MCF 10A (cell line): ENCODE measurements at regions not wholly inside any gene's neighbourhood (a gene's known extent, or its start where the extent isn't known, plus 50 kb on each side); places are given as distances from the start of the nearest gene placed in this dataset.

ENCODE experiments used
- BruUV-seq: library from RNA; stranded (reverse); fragments of 400-500 nt; replicated peaks from 2 replicates; lab custom pipeline; 2021; lab: Mats Ljungman, UMichigan
- CTCF ChIA-PET: fragments of 300-600 bp; sonication (Branson Sonifier 250); formaldehyde crosslinking; extraction: SDS; loops from one replicate; lab custom pipeline; 2021; ENCODE audit warnings: antibody characterized with exemption, inconsistent platforms; lab: Yijun Ruan, JAX
- POLR2A ChIA-PET: fragments of 300-600, 350-650 bp; sonication (Branson Sonifier 250); formaldehyde crosslinking; extraction: SDS; loops from one replicate; lab custom pipeline; 2020; ENCODE audit warnings: antibody characterized with exemption, inconsistent platforms; lab: Yijun Ruan, JAX
- DNase-seq: peaks from one replicate; pipeline ENCODE4 v3.0.0-alpha.2; 2018; ENCODE audit not compliant: unreplicated experiment
- H3K27ac Mint-ChIP-seq: one replicate; pipeline ENCODE4 v1.8.0; 2022; ENCODE audit warnings: mild to moderate bottlenecking, low read depth, mixed read lengths; ENCODE audit not compliant: unreplicated experiment
- H3K27me3 Mint-ChIP-seq: one replicate; pipeline ENCODE4 v1.8.0; 2022; ENCODE audit warnings: mixed read lengths; ENCODE audit not compliant: insufficient read depth, unreplicated experiment
- H3K36me3 Mint-ChIP-seq: one replicate; pipeline ENCODE4 v1.8.0; 2022; ENCODE audit warnings: mild to moderate bottlenecking, moderate library complexity, mixed read lengths; ENCODE audit not compliant: insufficient read depth, unreplicated experiment
- H3K4me1 Mint-ChIP-seq: one replicate; pipeline ENCODE4 v1.8.0; 2022; ENCODE audit warnings: mixed read lengths; ENCODE audit not compliant: insufficient read depth, unreplicated experiment
- H3K4me3 Mint-ChIP-seq: one replicate; pipeline ENCODE4 v1.8.0; 2022; ENCODE audit warnings: mild to moderate bottlenecking, moderate library complexity, mixed read lengths; ENCODE audit not compliant: unreplicated experiment
- H3K9me3 Mint-ChIP-seq: one replicate; pipeline ENCODE4 v1.8.0; 2022; ENCODE audit warnings: mixed read lengths; ENCODE audit not compliant: unreplicated experiment
- intact Hi-C: fragments of 100-400 bp; cut with micrococcal nuclease; formaldehyde crosslinking; loops from 2 replicates; pipeline ENCODE4 v1.14.1; 2022
- TF ChIP-seq, protein P1 (sequence below): fragments of 200-600 bp; IDR thresholded peaks from one replicate; pipeline ENCODE4 v1.8.0; 2022; ENCODE audit warnings: antibody characterized with exemption, mild to moderate bottlenecking; ENCODE audit not compliant: unreplicated experiment

DNA sequence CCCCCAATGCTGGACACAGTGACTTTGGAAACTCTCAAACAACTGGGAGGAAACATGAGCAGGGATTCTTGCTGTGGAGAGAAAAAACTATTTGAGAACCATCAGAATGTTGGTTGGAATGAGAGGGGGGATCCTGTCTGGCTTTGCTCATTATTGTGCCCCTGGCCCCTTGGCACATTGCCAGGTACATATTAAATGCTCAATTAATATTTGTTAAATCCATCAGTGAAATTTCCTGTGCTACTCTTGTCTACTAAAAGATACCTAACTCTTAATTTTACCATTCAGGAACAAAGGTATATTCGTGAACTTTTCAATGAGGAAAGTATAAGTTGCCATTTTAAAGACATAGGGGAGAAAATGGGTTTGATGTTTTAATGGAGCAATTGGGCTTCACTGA lies 329.4 kb downstream of the OTUD1 start:
- no peaks in the 10 kb centered on the region for H3K36me3 Mint-ChIP-seq
- no TSS peak for BruUV-seq
- TF ChIP-seq, protein P1, sequence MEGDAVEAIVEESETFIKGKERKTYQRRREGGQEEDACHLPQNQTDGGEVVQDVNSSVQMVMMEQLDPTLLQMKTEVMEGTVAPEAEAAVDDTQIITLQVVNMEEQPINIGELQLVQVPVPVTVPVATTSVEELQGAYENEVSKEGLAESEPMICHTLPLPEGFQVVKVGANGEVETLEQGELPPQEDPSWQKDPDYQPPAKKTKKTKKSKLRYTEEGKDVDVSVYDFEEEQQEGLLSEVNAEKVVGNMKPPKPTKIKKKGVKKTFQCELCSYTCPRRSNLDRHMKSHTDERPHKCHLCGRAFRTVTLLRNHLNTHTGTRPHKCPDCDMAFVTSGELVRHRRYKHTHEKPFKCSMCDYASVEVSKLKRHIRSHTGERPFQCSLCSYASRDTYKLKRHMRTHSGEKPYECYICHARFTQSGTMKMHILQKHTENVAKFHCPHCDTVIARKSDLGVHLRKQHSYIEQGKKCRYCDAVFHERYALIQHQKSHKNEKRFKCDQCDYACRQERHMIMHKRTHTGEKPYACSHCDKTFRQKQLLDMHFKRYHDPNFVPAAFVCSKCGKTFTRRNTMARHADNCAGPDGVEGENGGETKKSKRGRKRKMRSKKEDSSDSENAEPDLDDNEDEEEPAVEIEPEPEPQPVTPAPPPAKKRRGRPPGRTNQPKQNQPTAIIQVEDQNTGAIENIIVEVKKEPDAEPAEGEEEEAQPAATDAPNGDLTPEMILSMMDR = no peak
- H3K27me3 Mint-ChIP-seq = peaks cover 24% of the 10 kb centered on the region
- no peak overlapping the region for H3K4me3 Mint-ChIP-seq
- intact Hi-C loops = no loop called here
- no peaks in the 10 kb centered on the region for H3K4me1 Mint-ChIP-seq
- CTCF ChIA-PET = no interaction called here
- no peak overlapping the region for H3K27ac Mint-ChIP-seq
- DNase-seq = no peak
- H3K9me3 Mint-ChIP-seq = peaks cover 9% of the 10 kb centered on the region
- POLR2A ChIA-PET = no interaction called here

DNA sequence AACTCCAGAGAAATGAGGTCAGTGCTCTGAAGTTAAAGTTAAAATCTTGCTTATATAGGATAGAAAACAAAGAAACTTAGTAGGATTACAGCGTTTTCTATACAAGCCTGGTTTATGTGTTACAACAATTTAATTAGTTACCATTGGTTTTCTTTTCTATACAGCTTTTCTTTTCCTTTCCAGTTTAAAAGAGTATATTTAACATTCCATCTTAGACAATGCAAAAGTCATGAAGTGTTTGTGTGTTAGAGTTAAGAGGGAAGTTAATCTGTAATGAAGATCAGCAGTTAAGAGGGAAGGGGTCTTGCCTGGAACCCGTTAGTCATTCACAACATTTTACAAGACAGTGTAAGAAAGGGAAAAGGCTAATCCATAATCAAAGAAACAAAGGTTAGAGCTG lies 338.3 kb downstream of the OTUD1 start:
- H3K4me3 Mint-ChIP-seq = no peak overlapping the region
- CTCF ChIA-PET = no interaction called here
- TF ChIP-seq, protein P1 = no peak
- intact Hi-C loops = no loop called here
- no TSS peak for BruUV-seq
- DNase-seq = no peak
- POLR2A ChIA-PET = no interaction called here
- H3K36me3 Mint-ChIP-seq = no peaks in the 10 kb centered on the region
- peaks cover 6% of the 10 kb centered on the region for H3K4me1 Mint-ChIP-seq
- H3K27ac Mint-ChIP-seq = no peak overlapping the region
- no peaks in the 10 kb centered on the region for H3K9me3 Mint-ChIP-seq
- H3K27me3 Mint-ChIP-seq = peaks cover 14% of the 10 kb centered on the region

DNA sequence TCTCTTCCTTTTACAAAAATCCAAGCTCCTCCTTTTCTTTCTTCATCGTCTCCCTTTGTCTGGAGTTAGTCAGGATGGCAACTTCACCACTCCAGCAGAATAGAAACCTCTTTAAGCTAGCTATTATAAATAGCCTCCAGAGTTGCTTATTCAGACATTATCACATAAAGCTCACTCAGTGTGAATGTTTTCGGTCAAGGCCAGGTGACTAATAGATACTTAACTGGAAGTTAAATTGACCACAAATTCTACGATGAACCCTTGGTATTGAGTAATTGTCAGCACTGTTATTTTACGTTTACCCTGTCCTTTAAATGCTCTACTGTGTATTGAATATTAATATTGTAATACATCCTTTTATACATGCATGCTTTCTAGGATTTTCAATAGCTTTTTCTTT lies 340.4 kb downstream of the OTUD1 start:
- BruUV-seq = no TSS peak
- intact Hi-C loops = no loop called here
- H3K27me3 Mint-ChIP-seq = peaks cover 20% of the 10 kb centered on the region
- H3K4me3 Mint-ChIP-seq = no peak overlapping the region
- no peaks in the 10 kb centered on the region for H3K9me3 Mint-ChIP-seq
- DNase-seq = peak; percentile 8
- ChIA-PET POLR2A (no interaction called here), CTCF (no interaction called here)
- no peak overlapping the region for H3K27ac Mint-ChIP-seq
- TF ChIP-seq, protein P1 = no peak
- H3K4me1 Mint-ChIP-seq = peaks cover 6% of the 10 kb centered on the region
- H3K36me3 Mint-ChIP-seq = no peaks in the 10 kb centered on the region

DNA sequence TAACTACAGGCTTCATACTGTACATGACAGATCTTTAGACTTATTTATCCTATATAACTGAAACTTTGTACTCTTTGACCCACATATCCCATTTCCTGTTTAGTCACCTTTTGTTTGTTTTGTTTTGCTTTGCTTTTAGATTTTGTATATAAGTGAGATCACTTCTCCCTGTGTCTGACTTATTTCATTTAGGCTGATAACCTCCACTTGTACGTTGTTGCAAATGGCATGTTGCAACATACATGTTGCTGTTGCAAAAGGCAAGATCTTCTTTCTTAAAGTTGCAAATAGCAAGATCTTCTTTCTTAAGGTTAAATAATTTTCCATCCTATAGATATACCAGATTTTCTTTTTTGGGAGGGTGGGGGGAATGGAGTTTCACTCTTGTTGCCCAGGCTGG lies 341.5 kb downstream of the OTUD1 start:
- peaks cover 6% of the 10 kb centered on the region for H3K4me1 Mint-ChIP-seq
- H3K27me3 Mint-ChIP-seq = peaks cover 20% of the 10 kb centered on the region
- no peak overlapping the region for H3K27ac Mint-ChIP-seq
- POLR2A ChIA-PET = no interaction called here
- no peaks in the 10 kb centered on the region for H3K36me3 Mint-ChIP-seq
- no peaks in the 10 kb centered on the region for H3K9me3 Mint-ChIP-seq
- CTCF ChIA-PET = no interaction called here
- no peak overlapping the region for H3K4me3 Mint-ChIP-seq
- no TSS peak for BruUV-seq
- TF ChIP-seq, protein P1 = no peak
- intact Hi-C loops = no loop called here
- DNase-seq = no peak
